ENCODE measurements at regions not wholly inside any gene's neighbourhood (a gene's known extent, or its start where the extent isn't known, plus 50 kb on each side); places are given as distances from the start of the nearest gene placed in this dataset.

DNA sequence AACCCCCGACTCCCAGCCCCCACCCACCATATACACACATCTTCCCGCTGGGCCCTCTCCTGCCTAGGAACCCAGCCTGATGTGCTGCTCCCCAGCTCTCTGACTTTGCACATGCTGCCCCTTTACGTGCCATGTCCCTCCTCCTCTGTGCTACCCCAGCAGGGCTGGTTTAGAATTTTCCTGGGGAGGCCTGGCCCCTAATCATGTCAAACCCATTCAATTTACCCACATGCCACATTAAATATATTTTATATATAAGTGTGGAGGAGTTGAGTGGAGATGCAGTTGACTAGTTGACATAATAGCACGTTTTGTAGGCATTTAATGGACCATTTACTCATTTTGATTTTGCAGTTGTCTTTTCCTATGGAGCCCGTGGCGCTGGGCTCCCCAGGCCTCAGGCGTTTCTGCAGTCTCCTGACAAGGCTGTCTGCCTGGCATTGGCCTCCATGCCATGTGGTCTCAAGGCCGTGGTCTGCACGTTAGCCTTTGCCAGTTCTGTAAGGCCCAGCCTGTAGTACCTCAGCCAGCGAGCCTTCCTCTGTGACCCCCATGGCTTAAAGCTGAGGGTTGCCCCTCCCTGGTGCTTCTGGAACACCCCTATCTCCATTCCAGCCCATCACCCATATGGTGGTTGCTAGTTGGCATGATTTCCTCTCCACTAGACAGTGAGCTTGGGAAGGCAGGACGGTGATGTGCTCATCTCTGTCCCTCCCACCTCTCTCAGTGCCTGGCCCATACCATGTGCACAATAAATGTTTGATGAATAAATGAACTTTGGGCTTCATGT is 155.8 kb downstream of the TLE3 start:
- TF ChIP-seq, protein P1, sequence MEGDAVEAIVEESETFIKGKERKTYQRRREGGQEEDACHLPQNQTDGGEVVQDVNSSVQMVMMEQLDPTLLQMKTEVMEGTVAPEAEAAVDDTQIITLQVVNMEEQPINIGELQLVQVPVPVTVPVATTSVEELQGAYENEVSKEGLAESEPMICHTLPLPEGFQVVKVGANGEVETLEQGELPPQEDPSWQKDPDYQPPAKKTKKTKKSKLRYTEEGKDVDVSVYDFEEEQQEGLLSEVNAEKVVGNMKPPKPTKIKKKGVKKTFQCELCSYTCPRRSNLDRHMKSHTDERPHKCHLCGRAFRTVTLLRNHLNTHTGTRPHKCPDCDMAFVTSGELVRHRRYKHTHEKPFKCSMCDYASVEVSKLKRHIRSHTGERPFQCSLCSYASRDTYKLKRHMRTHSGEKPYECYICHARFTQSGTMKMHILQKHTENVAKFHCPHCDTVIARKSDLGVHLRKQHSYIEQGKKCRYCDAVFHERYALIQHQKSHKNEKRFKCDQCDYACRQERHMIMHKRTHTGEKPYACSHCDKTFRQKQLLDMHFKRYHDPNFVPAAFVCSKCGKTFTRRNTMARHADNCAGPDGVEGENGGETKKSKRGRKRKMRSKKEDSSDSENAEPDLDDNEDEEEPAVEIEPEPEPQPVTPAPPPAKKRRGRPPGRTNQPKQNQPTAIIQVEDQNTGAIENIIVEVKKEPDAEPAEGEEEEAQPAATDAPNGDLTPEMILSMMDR (conservative IDR thresholded peaks at IDR 0.05 in 1 of 2, IDR thresholded peaks at IDR 0.05 in 1 of 2; ENCODE audit: low read depth in 1 of 2, low read length in 2 of 2): no peak
- no peak for TF ChIP-seq EZH2 (IDR thresholded peaks at IDR 0.05; ENCODE audit: low read length, missing control alignments)
